NCI-H187 (cell line): ENCODE measurements at regions not wholly inside any gene's neighbourhood (a gene's known extent, or its start where the extent isn't known, plus 50 kb on each side); places are given as distances from the start of the nearest gene placed in this dataset.

Source experiments
- DNase-seq, 2 experiments: peaks; one replicate each; lab custom pipeline; 2025; lab: John Stamatoyannopoulos, UW

GRCh38 chr5:54769746-54770145 lies 215.6 kb downstream of the ESM1 start:
- no peak for DNase-seq

GRCh38 chr5:54769072-54769471 lies 216.3 kb downstream of the ESM1 start:
- no peak for DNase-seq

GRCh38 chr5:54766748-54767147 lies 218.6 kb downstream of the ESM1 start:
- DNase-seq: no peak

- no peak for DNase-seq
Measured at GRCh38 chr5:54765165-54766028, 220.0 kb downstream of the ESM1 start.

GRCh38 chr5:54764102-54765090 lies 221.0 kb downstream of the ESM1 start:
- DNase-seq: no peak

GRCh38 chr5:54761213-54761701 lies 224.1 kb downstream of the ESM1 start:
- DNase-seq: no peak

GRCh38 chr5:54760182-54760935 lies 225.0 kb downstream of the ESM1 start:
- no peak for DNase-seq

- no peak for DNase-seq
Measured at GRCh38 chr5:54758038-54758437, 227.4 kb downstream of the ESM1 start.

- DNase-seq: no peak
Measured at GRCh38 chr5:54757541-54757940, 227.9 kb downstream of the ESM1 start.

GRCh38 chr5:54756796-54757402 lies 228.5 kb downstream of the ESM1 start:
- DNase-seq: no peak

- no peak for DNase-seq
Measured at GRCh38 chr5:54756301-54756700, 229.1 kb downstream of the ESM1 start.

GRCh38 chr5:54754878-54755277 lies 230.5 kb downstream of the ESM1 start:
- DNase-seq: no peak

GRCh38 chr5:54754420-54754819 lies 231.0 kb downstream of the ESM1 start:
- no peak for DNase-seq

GRCh38 chr5:54753753-54754152 lies 231.6 kb downstream of the ESM1 start:
- DNase-seq: no peak

- DNase-seq: no peak
Measured at GRCh38 chr5:54753034-54753433, 232.4 kb downstream of the ESM1 start.

- no peak for DNase-seq
Measured at GRCh38 chr5:54748527-54748926, 231.0 kb downstream of the SNX18 start.

GRCh38 chr5:54746777-54747398 lies 229.3 kb downstream of the SNX18 start:
- DNase-seq: no peak

GRCh38 chr5:54746346-54746745 lies 228.8 kb downstream of the SNX18 start:
- DNase-seq: no peak

- no peak for DNase-seq
Measured at GRCh38 chr5:54745599-54745998, 228.0 kb downstream of the SNX18 start.

- DNase-seq: no peak
Measured at GRCh38 chr5:54743997-54744788, 226.6 kb downstream of the SNX18 start.
